Esophagus squamous epithelium (tissue), 5 donors: ENCODE measurements at regions not wholly inside any gene's neighbourhood (a gene's known extent, or its start where the extent isn't known, plus 50 kb on each side); places are given as distances from the start of the nearest gene placed in this dataset.

Source experiments
- DNase-seq: peaks from one replicate; lab custom pipeline; 2025; lab: John Stamatoyannopoulos, UW
- H3K27ac ChIP-seq, 4 donors: fragments of 200-600 bp; sonication (generic); one replicate each; pipeline ENCODE4 v1.5.1; 2016 to 2019; ENCODE audit warnings: mild to moderate bottlenecking in 1 of 4
- H3K27me3 ChIP-seq, 4 donors: fragments of 200-600 bp; sonication (generic); 1 replicate in 3 of 4; 2 replicates in 1 of 4; pipeline versions ENCODE4 v1.5.1 to v1.6.0; 2017 to 2021; ENCODE audit warnings: antibody characterized with exemption in 1 of 4
- H3K36me3 ChIP-seq, 3 donors: fragments of 200-600 bp; sonication (generic); one replicate each; pipeline ENCODE4 v1.5.1; 2016 to 2019
- H3K4me1 ChIP-seq, 3 donors: fragments of 200-600 bp; sonication (generic); one replicate each; pipeline ENCODE4 v1.5.1; 2017 to 2019
- H3K4me3 ChIP-seq, 4 donors: fragments of 200-600 bp; sonication (generic); 1 replicate in 3 of 4; 2 replicates in 1 of 4; pipeline ENCODE4 v1.5.1; 2016 to 2019; ENCODE audit warnings: mild to moderate bottlenecking in 2 of 4, moderate library complexity in 1 of 4
- H3K9me3 ChIP-seq, 3 donors: fragments of 200-600 bp; sonication (generic); one replicate each; pipeline ENCODE4 v1.5.1; 2016 to 2019
- POLR2A ChIP-seq, 4 donors: fragments of 450-650 bp; IDR thresholded peaks; one replicate each; pipeline ENCODE4 v1.6.1; 2017; ENCODE audit warnings: antibody characterized with exemption in 4 of 4, mild to moderate bottlenecking in 4 of 4, moderate library complexity in 3 of 4
- WGBS, 2 donors: methylation state at CpG; one replicate each; pipeline ENCODE4 v1.1.5; 2018; 5-methylcytosine and 5-hydroxymethylcytosine counted together
- intact Hi-C: fragments of 100-400 bp; cut with DNase I; formaldehyde crosslinking; loops from one replicate; pipeline ENCODE4 v1.15.0; 2022
- TF ChIP-seq, protein P1 (sequence below), 6 experiments: fragments of 450-650 bp in 4 of 6; fragments of 200-600 bp in 2 of 6; sonication (generic) in 2 of 6; IDR thresholded peaks; one replicate each; pipeline ENCODE4 v1.5.1; 2016 to 2019; ENCODE audit warnings: antibody characterized with exemption in 6 of 6, mild to moderate bottlenecking in 4 of 6, moderate library complexity in 4 of 6
- donor health status: DM: yes; HTN: yes; CAD: no.

DNA sequence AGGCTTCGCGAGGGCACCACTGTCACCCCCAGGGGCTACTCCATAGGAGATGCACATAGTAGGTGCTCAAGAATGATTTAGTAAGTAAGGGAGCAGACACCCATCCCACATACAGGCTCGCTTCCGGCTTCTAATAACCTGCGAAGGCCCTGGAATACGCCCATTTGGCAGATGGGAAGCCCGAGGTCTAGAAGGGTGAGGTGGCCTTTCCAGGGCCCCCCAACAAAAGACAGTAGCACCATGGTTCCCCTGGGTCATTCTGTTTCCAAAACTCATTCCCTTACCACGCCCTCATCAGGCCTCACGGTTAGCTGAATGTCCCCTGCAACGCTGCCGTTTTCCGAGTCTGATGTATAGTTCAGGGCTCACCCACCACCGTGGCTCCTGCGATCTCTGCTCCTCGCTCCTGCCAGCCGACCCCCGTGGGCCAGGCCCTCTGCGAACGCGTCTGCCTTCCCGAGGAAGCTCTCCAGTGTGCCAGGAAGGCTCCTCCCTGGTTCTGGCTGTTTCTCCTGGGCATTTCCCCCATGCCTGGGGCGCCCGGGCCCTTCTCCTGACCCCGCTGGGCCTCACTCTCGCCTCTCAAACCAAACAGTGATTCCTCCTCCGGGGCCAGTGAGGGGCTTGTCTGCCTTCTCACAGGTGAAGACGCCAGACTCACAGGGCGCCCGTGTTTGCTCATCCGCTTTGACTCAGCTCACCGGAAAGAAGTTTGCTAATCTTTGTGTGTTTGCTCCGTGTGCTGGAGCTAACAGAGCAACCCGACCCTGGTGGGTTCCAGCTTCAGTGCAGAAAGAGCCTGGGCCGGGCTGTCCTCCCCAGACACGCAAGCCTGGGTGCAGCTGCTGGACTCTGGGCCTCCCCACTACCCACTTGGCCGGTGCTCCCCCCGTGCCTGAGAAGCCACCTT lies 86.6 kb downstream of the RTL6 start:
- Histone ChIP-seq H3K27ac (no peak overlapping the region), H3K27me3 (peaks cover 0 to 65% (median 0%) of the 10 kb centered on the region in 4 donors), H3K36me3 (no peaks in the 10 kb centered on the region), H3K4me3 (no peak overlapping the region), H3K9me3 (no peaks in the 10 kb centered on the region), H3K4me1 (peaks cover 0 to 18% (median 5%) of the 10 kb centered on the region in 3 donors)
- 42 to 55% methylated on average over 27 to 28 of the region's 37 CpGs for WGBS, 2 donors
- no peak for TF ChIP-seq POLR2A (IDR thresholded peaks at IDR 0.05)
- DNase-seq, result no peak
- intact Hi-C loops, result no loop called here

DNA sequence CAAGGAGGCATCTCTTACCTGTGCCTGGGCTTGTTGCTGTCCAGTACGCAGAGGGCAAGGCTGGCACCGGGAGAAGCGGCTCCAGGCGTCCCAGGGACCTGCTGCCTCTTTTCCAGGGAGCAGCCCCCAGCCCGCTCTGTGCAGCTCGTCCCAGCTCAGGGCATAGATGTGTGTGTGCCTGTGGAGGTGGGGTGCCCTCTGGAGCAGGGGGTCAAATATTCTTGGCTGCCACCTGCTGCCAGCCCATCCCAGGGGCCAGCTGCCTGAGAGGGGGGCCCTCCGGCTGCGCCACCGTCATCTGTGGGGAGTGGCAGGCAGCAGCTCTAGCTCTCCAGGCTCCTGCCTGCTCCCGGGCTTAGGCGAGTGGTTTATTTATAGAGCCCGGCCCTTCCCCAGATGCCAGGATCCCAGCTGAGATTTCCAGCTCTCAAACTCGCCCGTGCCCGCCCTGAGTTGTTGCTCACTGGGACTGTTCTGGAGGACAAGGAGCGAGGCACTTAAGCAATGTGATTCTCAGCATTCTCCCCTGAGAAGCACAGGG lies 87.5 kb downstream of the RTL6 start:
- Histone ChIP-seq H3K4me3 (no peak overlapping the region), H3K36me3 (no peaks in the 10 kb centered on the region), H3K9me3 (no peaks in the 10 kb centered on the region), H3K27ac (no peak overlapping the region), H3K4me1 (peaks cover 0 to 18% (median 5%) of the 10 kb centered on the region in 3 donors), H3K27me3 (peaks cover 0 to 64% (median 0%) of the 10 kb centered on the region in 4 donors)
- DNase-seq, result no peak
- TF ChIP-seq, protein P1, sequence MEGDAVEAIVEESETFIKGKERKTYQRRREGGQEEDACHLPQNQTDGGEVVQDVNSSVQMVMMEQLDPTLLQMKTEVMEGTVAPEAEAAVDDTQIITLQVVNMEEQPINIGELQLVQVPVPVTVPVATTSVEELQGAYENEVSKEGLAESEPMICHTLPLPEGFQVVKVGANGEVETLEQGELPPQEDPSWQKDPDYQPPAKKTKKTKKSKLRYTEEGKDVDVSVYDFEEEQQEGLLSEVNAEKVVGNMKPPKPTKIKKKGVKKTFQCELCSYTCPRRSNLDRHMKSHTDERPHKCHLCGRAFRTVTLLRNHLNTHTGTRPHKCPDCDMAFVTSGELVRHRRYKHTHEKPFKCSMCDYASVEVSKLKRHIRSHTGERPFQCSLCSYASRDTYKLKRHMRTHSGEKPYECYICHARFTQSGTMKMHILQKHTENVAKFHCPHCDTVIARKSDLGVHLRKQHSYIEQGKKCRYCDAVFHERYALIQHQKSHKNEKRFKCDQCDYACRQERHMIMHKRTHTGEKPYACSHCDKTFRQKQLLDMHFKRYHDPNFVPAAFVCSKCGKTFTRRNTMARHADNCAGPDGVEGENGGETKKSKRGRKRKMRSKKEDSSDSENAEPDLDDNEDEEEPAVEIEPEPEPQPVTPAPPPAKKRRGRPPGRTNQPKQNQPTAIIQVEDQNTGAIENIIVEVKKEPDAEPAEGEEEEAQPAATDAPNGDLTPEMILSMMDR (IDR thresholded peaks at IDR 0.05), result no peak
- no peak for TF ChIP-seq POLR2A (IDR thresholded peaks at IDR 0.05)
- intact Hi-C loops, result no loop called here
- WGBS, 2 donors, result 40% methylated on average over 2 of the region's 16 CpGs; no CpG with 5 or more reads in 1 of the 2 donors

DNA sequence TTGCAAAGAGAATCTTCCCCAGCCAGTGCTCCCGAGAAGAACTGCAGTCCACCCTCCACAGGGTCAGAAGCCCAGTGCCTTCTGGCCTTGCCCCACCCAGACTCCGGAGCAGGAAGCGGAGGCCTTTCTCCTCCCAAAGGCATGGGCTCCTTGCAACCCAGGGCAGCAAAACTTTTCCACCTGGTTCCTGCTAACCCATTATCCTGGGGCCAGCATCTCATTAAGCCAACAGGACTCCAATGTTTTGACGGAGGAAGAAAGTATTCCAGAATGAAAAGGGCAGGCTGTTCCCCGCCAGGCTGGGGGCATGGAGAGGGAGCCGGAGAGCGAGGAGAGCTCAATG lies 88.1 kb downstream of the RTL6 start:
- WGBS, 2 donors, result 61 to 71% methylated on average over 1 to 5 of the region's 7 CpGs
- Histone ChIP-seq H3K36me3 (no peaks in the 10 kb centered on the region), H3K27ac (no peak overlapping the region), H3K9me3 (no peaks in the 10 kb centered on the region), H3K4me1 (peaks cover 0 to 18% (median 5%) of the 10 kb centered on the region in 3 donors), H3K27me3 (peaks cover 0 to 64% (median 0%) of the 10 kb centered on the region in 4 donors), H3K4me3 (no peak overlapping the region)
- TF ChIP-seq, protein P1 (IDR thresholded peaks at IDR 0.05), result no peak
- intact Hi-C loops, result no loop called here
- DNase-seq, result no peak

DNA sequence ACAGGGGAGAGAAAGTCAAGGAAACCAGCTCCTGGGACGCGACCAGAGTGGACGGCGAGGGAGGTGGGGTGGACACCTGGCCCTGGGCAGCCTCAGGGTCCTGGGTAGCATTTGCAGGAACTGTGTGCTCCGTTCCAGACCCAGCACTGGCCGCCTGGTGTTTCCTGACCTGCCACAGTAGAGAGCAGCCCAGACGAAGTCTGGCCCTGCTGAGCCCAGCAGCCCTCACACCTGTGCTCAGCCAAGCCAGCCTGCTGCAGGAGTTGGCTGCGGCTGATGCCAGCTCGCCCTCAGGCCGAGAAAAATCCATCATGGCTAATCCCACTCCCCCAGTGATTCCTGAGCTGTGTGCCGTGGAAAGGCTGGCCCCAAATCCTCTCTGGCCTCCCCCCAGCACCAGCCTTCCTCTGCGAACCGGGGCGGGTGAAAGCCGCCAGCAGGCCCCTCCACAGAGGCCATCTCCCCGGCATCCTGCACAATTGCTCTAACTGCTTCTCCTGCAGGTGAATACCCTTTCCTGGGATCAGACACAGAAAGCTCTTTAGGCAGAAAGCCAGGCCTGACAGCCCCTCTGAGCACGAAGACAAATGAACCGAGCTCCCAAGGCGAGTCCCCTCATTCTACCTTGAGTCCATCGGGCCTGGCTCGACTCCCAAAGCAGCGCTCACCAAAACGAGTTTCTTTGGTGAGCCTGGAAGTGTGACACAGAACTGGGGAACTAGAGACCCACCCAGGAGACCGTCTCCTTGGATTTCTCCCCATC lies 88.6 kb downstream of the RTL6 start:
- H3K27me3 ChIP-seq, result peaks cover 0 to 64% (median 0%) of the 10 kb centered on the region in 4 donors
- no peak for DNase-seq
- intact Hi-C loops, result no loop called here
- no peak for TF ChIP-seq POLR2A (IDR thresholded peaks at IDR 0.05)
- TF ChIP-seq, protein P1 (IDR thresholded peaks at IDR 0.05), result no peak
- H3K4me3 ChIP-seq, result no peak overlapping the region
- no peak overlapping the region for H3K27ac ChIP-seq
- 52 to 60% methylated on average over 10 of the region's 24 CpGs for WGBS, 2 donors
- peaks cover 0 to 18% (median 5%) of the 10 kb centered on the region in 3 donors for H3K4me1 ChIP-seq
- no peaks in the 10 kb centered on the region for H3K9me3 ChIP-seq
- H3K36me3 ChIP-seq, result no peaks in the 10 kb centered on the region

DNA sequence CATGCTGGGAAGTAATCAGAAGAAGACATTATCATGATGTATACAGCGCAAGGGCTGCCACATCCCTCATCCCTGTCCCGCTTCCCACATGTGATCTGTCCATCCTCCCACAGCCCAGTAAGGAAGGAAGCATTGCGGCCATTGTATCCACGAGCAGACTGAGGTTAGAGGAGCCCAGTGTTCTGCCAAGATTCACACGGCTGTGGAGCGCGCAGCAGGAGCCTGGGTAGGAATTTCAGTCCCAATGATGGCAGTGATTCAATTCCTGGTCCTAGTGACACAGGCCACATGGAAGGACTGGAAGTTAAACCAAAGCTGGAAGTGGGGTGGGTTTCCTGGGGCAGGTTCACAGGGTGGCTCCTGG lies 89.2 kb downstream of the RTL6 start:
- DNase-seq, result no peak
- H3K4me3 ChIP-seq, result no peak overlapping the region
- H3K36me3 ChIP-seq, result no peaks in the 10 kb centered on the region
- intact Hi-C loops, result no loop called here
- no peak overlapping the region for H3K27ac ChIP-seq
- TF ChIP-seq, protein P1 (IDR thresholded peaks at IDR 0.05), result no peak
- TF ChIP-seq POLR2A (IDR thresholded peaks at IDR 0.05), result no peak
- 77% methylated on average over 5 of the region's 7 CpGs; no CpG with 5 or more reads in 1 of the 2 donors for WGBS, 2 donors
- peaks cover 0 to 18% (median 5%) of the 10 kb centered on the region in 3 donors for H3K4me1 ChIP-seq
- H3K9me3 ChIP-seq, result no peaks in the 10 kb centered on the region
- peaks cover 0 to 64% (median 0%) of the 10 kb centered on the region in 4 donors for H3K27me3 ChIP-seq
